ENCODE measurements at regions not wholly inside any gene's neighbourhood (a gene's known extent, or its start where the extent isn't known, plus 50 kb on each side); places are given as distances from the start of the nearest gene placed in this dataset.

- Histone ChIP-seq H3K9ac (ENCODE audit: insufficient read depth, low read length) (no peak overlapping the region), H3K79me2 (ENCODE audit: control insufficient read depth, insufficient read depth, low read length) (no peaks in the 10 kb centered on the region), H3K4me1 (ENCODE audit: control insufficient read depth, extremely low read depth, insufficient read depth, low read length) (no peaks in the 10 kb centered on the region), H3K27me3 (ENCODE audit: control insufficient read depth, insufficient read depth, low read length) (no peaks in the 10 kb centered on the region), H3K4me2 (ENCODE audit: extremely low read depth, insufficient read depth, low read length) (no peak overlapping the region), H2AFZ (ENCODE audit: low read length) (no peak overlapping the region), H3K4me3 (replicated peaks in 1 of 4; ENCODE audit: control extremely low read depth in 1 of 4, insufficient read depth in 1 of 4, low read depth in 3 of 4, low read length in 4 of 4) (no peak overlapping the region), H3K36me3 (ENCODE audit: control insufficient read depth, insufficient read depth, low read length) (no peaks in the 10 kb centered on the region), H3K9me3 (ENCODE audit: control insufficient read depth, insufficient read depth, low read depth, low read length) (no peaks in the 10 kb centered on the region), H3K27ac (ENCODE audit: insufficient read depth, low read length) (no peak overlapping the region), H4K20me1 (ENCODE audit: control insufficient read depth, extremely low read depth, insufficient read depth, low read length) (no peaks in the 10 kb centered on the region)
- DNase-seq (ENCODE audit: low read depth in 2 of 2), result no peak
- TF ChIP-seq EZH2 (IDR thresholded peaks at IDR 0.05; ENCODE audit: low read length, missing control alignments) (no peak), CTCF (conservative IDR thresholded peaks at IDR 0.05 in 1 of 2, IDR thresholded peaks at IDR 0.05 in 1 of 2; ENCODE audit: low read depth in 1 of 2, low read length in 2 of 2) (no peak)
Observed at GRCh38 chr15:97706059-97706458, 254.4 kb upstream of the ARRDC4 start.

- H3K27ac ChIP-seq (ENCODE audit: insufficient read depth, low read length), result no peak overlapping the region
- no peaks in the 10 kb centered on the region for H4K20me1 ChIP-seq (ENCODE audit: control insufficient read depth, extremely low read depth, insufficient read depth, low read length)
- H3K9ac ChIP-seq (ENCODE audit: insufficient read depth, low read length), result no peak overlapping the region
- no peak overlapping the region for H2AFZ ChIP-seq (ENCODE audit: low read length)
- no peaks in the 10 kb centered on the region for H3K79me2 ChIP-seq (ENCODE audit: control insufficient read depth, insufficient read depth, low read length)
- no peaks in the 10 kb centered on the region for H3K27me3 ChIP-seq (ENCODE audit: control insufficient read depth, insufficient read depth, low read length)
- H3K9me3 ChIP-seq (ENCODE audit: control insufficient read depth, insufficient read depth, low read depth, low read length), result no peaks in the 10 kb centered on the region
- no peaks in the 10 kb centered on the region for H3K36me3 ChIP-seq (ENCODE audit: control insufficient read depth, insufficient read depth, low read length)
- DNase-seq (ENCODE audit: low read depth in 2 of 2), result no peak
- H3K4me1 ChIP-seq (ENCODE audit: control insufficient read depth, extremely low read depth, insufficient read depth, low read length), result no peaks in the 10 kb centered on the region
- TF ChIP-seq CTCF (conservative IDR thresholded peaks at IDR 0.05 in 1 of 2, IDR thresholded peaks at IDR 0.05 in 1 of 2; ENCODE audit: low read depth in 1 of 2, low read length in 2 of 2) (no peak), EZH2 (IDR thresholded peaks at IDR 0.05; ENCODE audit: low read length, missing control alignments) (no peak)
- no peak overlapping the region for H3K4me3 ChIP-seq (replicated peaks in 1 of 4; ENCODE audit: control extremely low read depth in 1 of 4, insufficient read depth in 1 of 4, low read depth in 3 of 4, low read length in 4 of 4)
- H3K4me2 ChIP-seq (ENCODE audit: extremely low read depth, insufficient read depth, low read length), result no peak overlapping the region
Observed at GRCh38 chr15:97708252-97708651, 252.3 kb upstream of the ARRDC4 start.

- Histone ChIP-seq H3K27me3 (ENCODE audit: control insufficient read depth, insufficient read depth, low read length) (no peaks in the 10 kb centered on the region), H3K27ac (ENCODE audit: insufficient read depth, low read length) (no peak overlapping the region), H3K4me2 (ENCODE audit: extremely low read depth, insufficient read depth, low read length) (no peak overlapping the region), H3K79me2 (ENCODE audit: control insufficient read depth, insufficient read depth, low read length) (no peaks in the 10 kb centered on the region), H3K9me3 (ENCODE audit: control insufficient read depth, insufficient read depth, low read depth, low read length) (no peaks in the 10 kb centered on the region), H3K36me3 (ENCODE audit: control insufficient read depth, insufficient read depth, low read length) (no peaks in the 10 kb centered on the region), H2AFZ (ENCODE audit: low read length) (no peak overlapping the region), H3K9ac (ENCODE audit: insufficient read depth, low read length) (no peak overlapping the region), H4K20me1 (ENCODE audit: control insufficient read depth, extremely low read depth, insufficient read depth, low read length) (no peaks in the 10 kb centered on the region), H3K4me3 (replicated peaks in 1 of 4; ENCODE audit: control extremely low read depth in 1 of 4, insufficient read depth in 1 of 4, low read depth in 3 of 4, low read length in 4 of 4) (no peak overlapping the region), H3K4me1 (ENCODE audit: control insufficient read depth, extremely low read depth, insufficient read depth, low read length) (no peaks in the 10 kb centered on the region)
- TF ChIP-seq CTCF (conservative IDR thresholded peaks at IDR 0.05 in 1 of 2, IDR thresholded peaks at IDR 0.05 in 1 of 2; ENCODE audit: low read depth in 1 of 2, low read length in 2 of 2), result no peak
- no peak for TF ChIP-seq EZH2 (IDR thresholded peaks at IDR 0.05; ENCODE audit: low read length, missing control alignments)
- DNase-seq (ENCODE audit: low read depth in 2 of 2), result no peak
Observed at GRCh38 chr15:97712530-97712929, 248.0 kb upstream of the ARRDC4 start.

Measured in fibroblast of lung (primary cell).